GM12872 (cell line): ENCODE measurements at regions not wholly inside any gene's neighbourhood (a gene's known extent, or its start where the extent isn't known, plus 50 kb on each side); places are given as distances from the start of the nearest gene placed in this dataset.

Experiments used
- CTCF ChIP-seq: IDR thresholded peaks from 3 replicates; pipeline ENCODE4 v1.5.1; 2011; ENCODE audit warnings: low read depth, mild to moderate bottlenecking, low read length, moderate library complexity; ENCODE audit not compliant: insufficient read depth

- TF ChIP-seq CTCF: no peak
Observed at GRCh38 chr1:218811497-218811896, 362.2 kb upstream of the LYPLAL1 start.

DNA sequence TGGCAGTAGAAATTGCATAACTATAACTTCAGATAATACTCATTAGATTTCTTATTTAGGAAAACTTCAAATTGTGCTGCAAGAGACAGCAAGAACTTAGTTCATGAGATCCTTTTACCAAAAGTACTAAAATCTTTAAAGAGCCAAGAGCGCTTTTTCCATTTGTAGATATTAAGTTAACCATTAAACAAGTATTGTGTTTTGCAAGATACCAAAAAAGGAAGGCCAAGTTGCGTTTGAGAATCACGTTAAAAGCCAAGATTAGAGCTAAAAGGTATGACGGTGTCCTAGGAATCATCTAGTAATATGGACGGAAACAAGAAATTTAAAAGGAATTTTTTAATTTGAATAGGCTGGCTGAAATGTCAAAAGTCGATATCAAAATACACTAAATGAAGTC, 361.3 kb upstream of the LYPLAL1 start:
- no peak for TF ChIP-seq CTCF

- no peak for TF ChIP-seq CTCF
Observed at GRCh38 chr1:218813237-218813636, 360.4 kb upstream of the LYPLAL1 start.

GRCh38 chr1:218815076-218815475, 358.6 kb upstream of the LYPLAL1 start:
- TF ChIP-seq CTCF: no peak

GRCh38 chr1:218817071-218817470, 356.6 kb upstream of the LYPLAL1 start:
- TF ChIP-seq CTCF: no peak

DNA sequence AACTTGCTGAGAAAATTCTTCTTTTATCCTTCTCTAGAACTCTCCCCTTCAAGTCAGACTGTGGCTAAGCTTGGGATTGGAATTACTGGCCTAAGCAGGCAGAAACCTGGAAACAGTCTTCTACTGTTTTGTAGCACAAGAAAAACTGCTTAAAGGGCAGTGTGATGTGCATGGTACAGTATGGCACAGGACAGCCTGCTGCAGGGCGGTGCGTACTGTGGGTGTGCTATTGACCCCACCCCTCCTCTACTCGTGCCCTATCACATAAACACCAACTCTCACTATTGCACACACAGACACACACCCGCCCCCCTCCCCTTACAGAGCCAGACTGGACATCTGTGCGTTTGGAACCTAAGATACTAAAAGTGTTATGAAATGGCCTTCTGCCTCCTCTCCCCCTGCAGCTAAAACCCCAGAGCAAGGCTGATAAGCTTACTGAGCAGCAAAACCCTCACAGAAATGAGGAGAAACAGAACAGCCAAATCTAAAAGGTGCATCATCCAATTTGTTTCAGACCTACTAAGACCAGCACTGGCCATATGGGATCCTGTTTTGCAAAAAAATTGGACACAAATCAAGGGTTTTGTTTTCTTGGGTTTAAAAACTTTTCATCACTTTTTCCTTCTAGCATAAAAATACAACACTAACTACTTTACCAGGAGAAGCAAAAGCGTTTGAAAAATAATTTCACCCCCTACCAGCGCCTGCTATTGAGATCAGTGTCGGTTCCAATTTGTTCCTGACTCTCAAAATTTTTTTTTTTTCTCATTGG, 355.8 kb upstream of the LYPLAL1 start:
- TF ChIP-seq CTCF: no peak

GRCh38 chr1:218823291-218823900, 350.3 kb upstream of the LYPLAL1 start:
- TF ChIP-seq CTCF: no peak
